A673 (cell line): ENCODE measurements at regions not wholly inside any gene's neighbourhood (a gene's known extent, or its start where the extent isn't known, plus 50 kb on each side); places are given as distances from the start of the nearest gene placed in this dataset.

ENCODE experiments used
- BruUV-seq: library from RNA; stranded (reverse); fragments of 400-500 nt; replicated peaks from 2 replicates; lab custom pipeline; 2021; lab: Mats Ljungman, UMichigan
- CTCF ChIA-PET: fragments of 300-600 bp; sonication (Branson Sonifier 250); formaldehyde crosslinking; loops from one replicate; lab custom pipeline; 2022; ENCODE audit warnings: antibody characterized with exemption; lab: Charles Lee
- POLR2A ChIA-PET: fragments of 300-600 bp; sonication (Branson Sonifier 250); formaldehyde crosslinking; loops from one replicate; lab custom pipeline; 2022; ENCODE audit warnings: antibody characterized with exemption; ENCODE audit not compliant: low non-redundant PET; lab: Charles Lee
- DNase-seq: peaks from one replicate; pipeline ENCODE4 v3.0.0-alpha.2; 2015; ENCODE audit warnings: low spot score
- H3K27ac ChIP-seq: fragments of 200-600 bp; sonication (generic); 2 replicates; pipeline ENCODE4 v1.5.1; 2016; ENCODE audit warnings: mixed run types, low read depth, mild to moderate bottlenecking, mixed read lengths, antibody characterized with exemption, low read length; ENCODE audit not compliant: poor library complexity, severe bottlenecking
- H3K27me3 ChIP-seq: fragments of 200-600 bp; sonication (generic); replicated peaks from 2 replicates; pipeline ENCODE4 v1.6.1; 2017; ENCODE audit warnings: mixed run types, low read depth, mild to moderate bottlenecking, mixed read lengths, antibody characterized with exemption, low read length; ENCODE audit not compliant: insufficient read depth, poor library complexity
- H3K36me3 ChIP-seq: fragments of 200-600 bp; sonication (generic); 2 replicates; pipeline ENCODE4 v1.6.1; 2016; ENCODE audit warnings: mixed run types, mild to moderate bottlenecking, mixed read lengths, antibody characterized with exemption, low read length; ENCODE audit not compliant: insufficient read depth, poor library complexity, severe bottlenecking
- H3K4me1 ChIP-seq: fragments of 200-600 bp; sonication (generic); 2 replicates; pipeline ENCODE4 v1.6.1; 2017; ENCODE audit warnings: mixed run types, mild to moderate bottlenecking, mixed read lengths, antibody characterized with exemption, low read length; ENCODE audit not compliant: insufficient read depth, poor library complexity, severe bottlenecking
- H3K4me3 ChIP-seq: fragments of 200-600 bp; sonication (generic); 2 replicates; pipeline ENCODE4 v1.5.1; 2016; ENCODE audit warnings: low read depth, mixed run types, mild to moderate bottlenecking, mixed read lengths, low read length; ENCODE audit not compliant: poor library complexity, severe bottlenecking
- H3K9me3 ChIP-seq: fragments of 200-600 bp; sonication (generic); 2 replicates; pipeline ENCODE4 v1.6.1; 2016; ENCODE audit warnings: mixed run types, low read depth, mild to moderate bottlenecking, mixed read lengths, antibody characterized with exemption, low read length; ENCODE audit not compliant: poor library complexity, severe bottlenecking
- CTCF ChIP-seq: fragments of 300-800, 200-600 bp; sonication (generic); conservative IDR thresholded peaks from 2 replicates; pipeline ENCODE4 v1.5.1; 2017; ENCODE audit warnings: low read depth, mild to moderate bottlenecking, antibody characterized with exemption, low read length, moderate library complexity, mixed read lengths
- EZH2 ChIP-seq: fragments of 200-600 bp; sonication (generic); IDR thresholded peaks from 2 replicates; pipeline ENCODE4 v1.6.1; 2017; ENCODE audit warnings: borderline replicate concordance, low read depth, mild to moderate bottlenecking, mixed read lengths, antibody characterized with exemption, low read length; ENCODE audit not compliant: poor library complexity, severe bottlenecking
- intact Hi-C: fragments of 100-400 bp; cut with micrococcal nuclease; formaldehyde crosslinking; loops from one replicate; pipeline ENCODE4 v1.10.0; 2022; ENCODE audit not compliant: unreplicated experiment

- intact Hi-C loops, result no loop called here
- Histone ChIP-seq H3K4me3 (no peak overlapping the region), H3K9me3 (no peaks in the 10 kb centered on the region), H3K4me1 (peaks cover 4% of the 10 kb centered on the region), H3K27me3 (no peaks in the 10 kb centered on the region), H3K36me3 (no peaks in the 10 kb centered on the region), H3K27ac (no peak overlapping the region)
- no peak for TF ChIP-seq CTCF
- TF ChIP-seq EZH2, result no peak
- ChIA-PET POLR2A (no interaction called here), CTCF (no interaction called here)
- DNase-seq, result no peak
- BruUV-seq, result no TSS peak
Observed at GRCh38 chr7:33809228-33809627, 96.1 kb upstream of the BMPER start.

- TF ChIP-seq EZH2 (no peak), CTCF (no peak)
- no peaks in the 10 kb centered on the region for H3K9me3 ChIP-seq
- no TSS peak for BruUV-seq
- no peaks in the 10 kb centered on the region for H3K36me3 ChIP-seq
- intact Hi-C loops, result no loop called here
- ChIA-PET CTCF (no interaction called here), POLR2A (no interaction called here)
- H3K4me3 ChIP-seq, result no peak overlapping the region
- no peak overlapping the region for H3K27ac ChIP-seq
- no peak for DNase-seq
- no peaks in the 10 kb centered on the region for H3K27me3 ChIP-seq
- peaks cover 4% of the 10 kb centered on the region for H3K4me1 ChIP-seq
Observed at GRCh38 chr7:33810356-33810755, 95.0 kb upstream of the BMPER start.

- Histone ChIP-seq H3K4me3 (no peak overlapping the region), H3K27me3 (no peaks in the 10 kb centered on the region), H3K36me3 (no peaks in the 10 kb centered on the region), H3K4me1 (no peaks in the 10 kb centered on the region), H3K9me3 (no peaks in the 10 kb centered on the region), H3K27ac (no peak overlapping the region)
- intact Hi-C loops, result no loop called here
- no peak for TF ChIP-seq CTCF
- TF ChIP-seq EZH2, result no peak
- ChIA-PET CTCF (no interaction called here), POLR2A (no interaction called here)
- no TSS peak for BruUV-seq
- no peak for DNase-seq
Observed at GRCh38 chr7:33813331-33813730, 92.0 kb upstream of the BMPER start.
